NCI-H2107 treated with DMSO at 0.1 percent for 48 hours (cell line): ENCODE measurements at regions not wholly inside any gene's neighbourhood (a gene's known extent, or its start where the extent isn't known, plus 50 kb on each side); places are given as distances from the start of the nearest gene placed in this dataset.

Source experiments
- DNase-seq: peaks from one replicate; lab custom pipeline; 2025; ENCODE audit not compliant: unreplicated experiment; lab: John Stamatoyannopoulos, UW

DNA sequence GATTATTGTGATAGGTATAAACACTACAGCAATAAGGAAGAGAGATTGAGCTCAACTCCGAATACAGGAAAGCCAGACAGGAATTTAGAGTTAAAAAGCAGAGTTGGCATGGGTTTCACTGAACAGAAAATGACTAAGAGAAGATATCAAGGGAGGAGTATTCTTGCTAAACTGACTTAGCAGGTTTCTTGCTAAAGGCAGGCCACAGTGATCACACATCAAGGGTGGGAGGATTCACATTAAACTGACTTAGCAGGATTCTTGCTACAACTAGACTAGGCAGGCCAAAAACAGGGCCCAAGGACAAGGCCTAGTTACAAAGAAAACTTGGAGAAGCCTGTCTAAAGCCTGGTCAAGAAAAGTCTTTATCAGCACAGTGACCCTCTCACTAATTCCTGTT is 195.1 kb downstream of the MAGEB5 start:
- DNase-seq = no peak

DNA sequence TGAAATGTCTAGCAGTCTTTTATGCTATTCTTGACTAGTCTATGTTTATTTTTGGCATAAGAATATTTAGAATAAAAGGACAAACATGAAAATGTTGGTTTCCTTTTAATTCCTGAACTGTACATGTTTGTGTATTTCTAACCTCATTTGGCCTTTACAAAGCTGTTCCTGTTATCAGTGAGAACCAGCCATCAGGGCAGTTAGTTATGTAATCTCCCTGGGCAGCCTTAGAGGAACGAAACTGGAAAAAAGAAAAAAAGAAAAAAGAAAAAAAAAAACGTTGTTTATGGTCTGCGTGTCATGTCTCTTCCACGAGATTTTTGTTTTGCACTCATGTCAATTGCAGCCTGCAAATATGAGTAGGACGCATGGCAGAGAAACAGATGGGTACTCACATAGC is 193.7 kb downstream of the MAGEB5 start:
- DNase-seq = no peak

DNA sequence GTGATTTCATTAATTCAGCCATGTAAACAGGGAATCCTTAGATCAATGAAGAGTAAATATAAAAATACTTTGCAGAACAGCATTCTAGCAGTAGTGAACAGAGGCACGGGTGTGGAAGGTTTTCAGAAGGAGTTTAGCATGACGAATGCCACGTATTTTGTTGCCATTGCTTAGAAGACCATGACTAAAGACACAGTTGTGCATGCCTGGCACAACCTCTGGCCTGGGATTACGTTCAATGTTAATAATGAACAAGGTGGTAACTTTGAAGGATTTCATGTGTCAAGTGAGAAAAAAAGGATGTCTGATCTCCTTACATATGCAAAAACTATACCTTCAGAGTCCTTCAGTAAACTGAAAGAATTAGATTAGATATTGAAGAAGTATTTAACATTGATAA is 171.9 kb downstream of the MAGEB5 start:
- DNase-seq = no peak

DNA sequence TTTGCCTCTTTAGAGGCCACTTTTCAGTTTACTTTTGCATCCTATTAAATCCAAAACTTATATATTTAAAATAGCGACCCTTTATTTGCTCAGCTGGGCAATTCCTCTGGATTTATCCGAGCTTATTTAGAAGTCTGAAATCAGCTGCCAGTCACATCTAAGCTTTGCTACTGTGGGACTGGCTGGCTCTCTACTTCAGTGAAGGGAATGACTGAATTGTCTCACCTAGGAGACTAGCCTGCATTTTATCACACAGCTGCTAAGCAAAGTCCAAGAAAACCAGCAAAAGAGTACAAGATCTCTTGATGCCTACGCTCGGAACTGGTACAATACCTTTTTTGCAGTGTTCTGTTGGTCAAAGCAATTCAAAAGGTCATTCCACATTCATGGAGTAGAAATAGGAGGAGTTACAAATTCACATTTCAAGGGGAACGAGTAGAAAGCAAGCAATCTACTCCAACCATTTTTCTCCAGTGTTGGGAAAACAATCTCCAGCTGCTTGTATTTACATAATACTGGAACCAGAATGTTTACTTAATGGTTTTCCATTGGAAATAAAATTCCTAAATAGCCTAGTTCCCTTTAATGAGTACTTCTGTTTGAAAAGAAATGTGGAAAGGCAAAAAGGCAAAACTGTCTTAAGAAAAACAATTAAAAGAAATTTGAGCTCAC is 160.2 kb downstream of the MAGEB5 start:
- no peak for DNase-seq

DNA sequence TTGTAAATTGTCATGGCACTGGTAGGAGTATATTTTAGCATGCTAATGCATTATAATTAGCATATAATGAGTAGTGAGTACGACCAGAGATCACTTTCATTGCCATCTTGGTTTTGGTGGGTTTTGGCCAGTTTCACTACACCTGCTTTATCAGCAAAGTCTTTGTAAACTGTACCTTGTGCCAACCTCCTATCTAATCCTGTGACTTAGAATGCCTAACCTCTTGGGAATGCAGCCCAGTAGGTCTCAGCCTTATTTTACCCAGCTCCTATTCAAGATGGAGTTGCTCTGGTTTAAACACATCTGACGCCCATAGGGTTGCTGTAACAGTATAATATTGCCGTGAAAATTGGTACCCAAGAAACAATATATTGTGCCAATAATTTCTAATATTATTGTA is 159.4 kb downstream of the MAGEB5 start:
- no peak for DNase-seq

DNA sequence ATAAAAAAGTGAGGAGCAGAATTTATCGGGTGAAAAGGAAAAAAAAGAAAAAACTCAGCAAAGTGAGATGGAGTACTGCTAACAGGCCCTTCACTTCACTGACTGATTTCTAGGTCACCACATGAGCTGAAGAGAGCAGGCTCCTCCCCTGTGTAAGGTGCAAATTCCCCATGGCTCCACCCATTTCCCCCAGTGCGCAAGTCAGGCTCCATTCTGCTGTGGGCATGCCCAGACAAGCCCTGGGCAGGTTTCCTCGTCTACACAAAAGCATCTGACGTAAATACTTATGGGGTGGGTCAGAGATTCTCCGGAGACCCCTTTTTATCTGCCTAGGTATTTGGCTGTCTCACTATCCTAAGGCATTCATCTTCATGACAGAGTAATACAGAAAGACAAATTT is 157.9 kb downstream of the MAGEB5 start:
- DNase-seq = no peak

DNA sequence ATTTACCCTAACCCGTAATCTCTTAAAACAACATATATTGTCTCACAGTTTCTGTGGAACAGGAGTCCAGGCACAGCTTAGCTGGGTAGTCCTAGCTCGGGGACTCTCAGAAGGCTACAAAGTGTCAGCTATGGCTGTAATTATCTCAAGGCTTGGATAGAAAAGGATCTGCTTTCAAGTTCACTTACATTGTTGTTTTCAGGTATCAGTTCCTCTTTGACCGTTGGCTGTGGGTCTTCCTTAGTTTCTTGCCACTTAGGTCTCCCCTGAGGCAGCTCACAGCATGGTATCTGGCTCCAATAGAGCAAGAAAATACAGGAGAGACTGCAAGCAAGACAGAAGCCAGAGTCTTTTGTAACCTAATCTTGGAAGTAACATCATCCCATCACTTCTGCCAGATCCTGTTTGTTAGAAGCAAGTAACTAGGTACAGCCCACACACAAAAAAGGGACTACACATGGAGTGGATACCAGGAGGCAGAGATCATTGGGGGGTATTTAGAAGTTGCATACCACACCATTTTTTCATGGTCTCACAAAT is 137.0 kb downstream of the MAGEB5 start:
- DNase-seq = no peak

DNA sequence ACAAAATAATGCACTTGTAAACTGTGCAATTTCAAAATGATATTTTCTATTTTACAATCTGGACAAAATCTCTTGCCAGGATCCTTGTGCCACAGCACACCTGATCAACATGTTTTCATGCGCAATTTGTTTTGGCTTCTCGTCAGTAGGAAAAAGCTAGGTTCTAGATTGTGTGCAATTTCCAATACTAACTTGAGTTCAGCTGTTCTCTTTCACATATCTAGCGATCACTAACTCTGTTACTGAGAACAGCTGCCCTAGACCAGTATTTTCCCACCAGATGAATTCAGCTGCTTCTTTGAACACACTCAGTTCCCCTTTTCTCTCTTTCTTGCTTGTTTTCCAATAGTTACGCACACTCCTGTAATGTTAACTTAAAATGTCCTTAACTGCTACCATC is 131.2 kb downstream of the MAGEB5 start:
- no peak for DNase-seq

DNA sequence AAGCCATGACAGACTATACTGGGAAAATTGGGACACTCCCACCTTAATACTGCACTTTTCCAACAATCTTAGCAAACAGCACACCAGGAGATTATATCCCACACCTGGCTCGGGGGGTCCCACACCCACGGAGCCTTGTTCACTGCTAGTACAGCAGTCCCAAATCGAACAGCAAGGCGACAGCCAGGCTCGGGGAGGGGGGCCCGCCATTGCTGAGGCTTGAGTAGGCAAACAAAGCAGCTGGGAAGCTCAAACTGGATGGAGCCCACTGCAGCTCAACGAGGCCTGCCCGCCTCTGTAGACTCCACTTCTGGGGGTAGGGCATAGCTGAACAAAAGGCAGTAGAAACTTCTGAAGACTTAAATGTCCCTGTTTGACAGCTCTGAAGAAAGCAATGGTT is 118.3 kb downstream of the MAGEB5 start:
- no peak for DNase-seq

DNA sequence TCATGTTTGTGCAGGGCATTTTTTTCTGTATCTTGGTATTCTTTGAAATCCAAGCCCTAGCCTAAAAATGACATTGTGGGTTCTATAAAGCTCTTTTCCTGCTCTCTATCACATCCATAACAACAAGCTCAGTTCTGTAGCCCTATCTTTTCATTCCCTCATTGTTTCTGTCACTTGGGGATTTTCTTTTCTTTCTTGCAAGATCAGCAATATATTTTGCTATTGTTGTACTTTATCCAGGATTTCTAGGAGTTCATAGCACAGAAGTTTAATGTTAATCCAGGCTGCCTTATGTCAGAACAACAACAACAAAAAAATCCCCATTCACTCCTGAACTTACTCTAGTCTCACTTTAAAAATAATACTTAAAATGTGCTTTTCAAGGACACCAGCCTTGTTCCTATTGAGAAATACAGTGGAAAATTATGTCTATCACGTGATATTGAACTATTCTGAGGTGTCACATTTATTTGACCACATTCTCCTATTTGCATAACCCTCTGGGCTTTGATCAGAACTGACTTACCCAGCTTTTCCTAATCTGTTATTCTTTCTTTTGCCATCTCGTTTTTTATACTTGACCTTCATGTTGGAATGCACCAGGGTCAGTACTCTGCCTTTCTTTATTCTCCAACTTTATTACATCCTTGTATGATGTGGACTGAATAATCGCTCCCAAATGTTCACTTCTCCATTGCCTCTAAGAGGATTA is 112.8 kb downstream of the MAGEB5 start:
- no peak for DNase-seq

DNA sequence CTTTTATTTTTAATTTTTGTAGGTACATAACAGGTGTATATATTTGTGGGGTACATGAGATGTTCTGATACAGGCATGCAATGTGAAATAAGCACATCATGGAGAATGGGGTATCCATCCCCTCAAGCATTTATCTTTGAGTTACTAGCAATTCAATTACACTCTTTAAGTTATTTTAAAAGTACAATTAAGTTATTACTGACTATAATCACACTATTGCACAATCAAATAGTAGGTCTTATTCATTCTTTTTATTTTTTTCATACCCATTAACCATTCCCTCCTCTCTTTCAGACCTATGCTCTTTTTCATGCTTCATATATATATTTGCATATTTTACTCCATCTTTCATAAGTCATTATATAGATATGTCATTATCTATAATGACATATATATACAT is 93.3 kb downstream of the MAGEB5 start:
- no peak for DNase-seq

DNA sequence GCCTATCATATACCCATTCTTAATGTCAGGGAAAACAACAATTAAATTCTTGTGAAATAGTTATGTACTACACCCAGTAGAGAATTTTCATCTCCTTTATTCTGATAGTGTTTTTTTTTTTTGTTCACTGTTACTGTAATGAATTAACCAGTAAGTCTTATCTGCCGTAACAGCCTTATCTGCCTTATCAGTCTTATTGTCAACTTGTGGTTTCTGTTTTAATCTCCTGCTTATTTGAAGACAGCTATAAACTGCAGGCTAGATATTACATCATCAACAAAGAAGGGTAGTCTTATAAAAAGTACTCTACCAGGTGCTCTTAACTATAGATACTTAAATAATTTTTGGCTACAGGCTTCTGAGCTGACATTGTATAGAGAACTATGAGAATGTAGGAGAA is 79.5 kb downstream of the MAGEB5 start:
- no peak for DNase-seq

DNA sequence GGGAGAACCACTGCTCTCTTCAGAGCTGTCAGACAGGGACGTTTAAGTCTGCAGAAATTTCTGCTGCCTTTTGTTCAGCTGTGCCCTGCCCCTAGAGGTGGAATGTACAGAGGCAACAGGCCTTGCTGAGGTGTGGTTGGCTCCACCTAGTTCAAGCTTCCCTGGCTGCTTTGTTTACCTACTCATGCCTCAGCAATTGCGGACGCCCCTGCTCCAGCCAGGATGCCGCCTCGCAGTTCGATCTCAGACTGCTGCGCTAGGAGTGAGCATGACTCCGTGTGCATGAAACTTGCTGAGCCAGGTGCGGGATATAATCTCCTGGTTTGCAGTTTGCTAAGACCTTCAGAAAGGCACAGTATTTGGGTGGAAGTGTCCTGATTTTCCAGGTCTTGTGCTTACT is 70.9 kb downstream of the MAGEB5 start:
- no peak for DNase-seq
